ENCODE measurements at regions not wholly inside any gene's neighbourhood (a gene's known extent, or its start where the extent isn't known, plus 50 kb on each side); places are given as distances from the start of the nearest gene placed in this dataset.

DNA sequence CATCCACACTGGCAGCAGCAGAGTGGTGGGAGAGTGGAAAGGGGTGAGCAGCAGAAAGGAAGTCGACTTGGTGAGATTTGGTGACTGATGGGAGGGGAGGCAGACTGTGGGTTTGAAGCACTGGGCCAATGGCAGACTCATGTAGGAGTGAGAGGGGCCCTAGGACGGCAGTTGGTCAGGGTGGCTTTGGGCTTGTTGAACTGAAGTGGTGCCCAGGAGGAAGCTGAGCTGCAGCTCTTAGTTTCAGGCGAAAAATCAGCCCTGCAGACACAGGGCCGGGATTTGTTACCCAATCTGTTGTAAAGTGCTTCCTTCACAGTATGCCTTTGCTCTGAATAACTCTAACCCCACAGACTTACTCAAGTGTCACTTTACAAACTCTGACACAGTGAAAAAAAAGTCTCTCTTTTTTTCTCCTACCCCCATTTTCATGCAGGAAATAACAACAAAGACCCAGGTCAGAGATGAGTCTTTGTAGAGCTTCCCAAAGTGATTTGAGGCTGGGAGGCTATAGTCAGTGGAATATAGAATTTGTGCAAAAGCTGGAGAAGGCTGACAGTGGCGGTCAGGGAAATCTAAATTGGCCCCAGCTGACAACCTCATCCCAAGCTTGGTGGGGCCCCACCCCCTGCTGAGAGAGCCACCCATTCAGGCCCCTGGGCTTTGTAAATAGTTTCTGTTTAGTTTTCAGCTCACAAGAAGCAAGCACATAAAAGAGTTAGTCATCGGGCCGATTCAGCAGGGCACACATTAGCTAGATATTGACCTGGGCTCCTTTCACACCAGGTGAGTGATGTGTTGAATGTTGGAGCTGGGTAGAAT is 226.9 kb downstream of the VAPA start (continued):
- TF ChIP-seq, protein P1, sequence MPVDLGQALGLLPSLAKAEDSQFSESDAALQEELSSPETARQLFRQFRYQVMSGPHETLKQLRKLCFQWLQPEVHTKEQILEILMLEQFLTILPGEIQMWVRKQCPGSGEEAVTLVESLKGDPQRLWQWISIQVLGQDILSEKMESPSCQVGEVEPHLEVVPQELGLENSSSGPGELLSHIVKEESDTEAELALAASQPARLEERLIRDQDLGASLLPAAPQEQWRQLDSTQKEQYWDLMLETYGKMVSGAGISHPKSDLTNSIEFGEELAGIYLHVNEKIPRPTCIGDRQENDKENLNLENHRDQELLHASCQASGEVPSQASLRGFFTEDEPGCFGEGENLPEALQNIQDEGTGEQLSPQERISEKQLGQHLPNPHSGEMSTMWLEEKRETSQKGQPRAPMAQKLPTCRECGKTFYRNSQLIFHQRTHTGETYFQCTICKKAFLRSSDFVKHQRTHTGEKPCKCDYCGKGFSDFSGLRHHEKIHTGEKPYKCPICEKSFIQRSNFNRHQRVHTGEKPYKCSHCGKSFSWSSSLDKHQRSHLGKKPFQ (tag by site-specific recombination; IDR thresholded peaks at IDR 0.05) = no peak
- TF ChIP-seq, protein P2, sequence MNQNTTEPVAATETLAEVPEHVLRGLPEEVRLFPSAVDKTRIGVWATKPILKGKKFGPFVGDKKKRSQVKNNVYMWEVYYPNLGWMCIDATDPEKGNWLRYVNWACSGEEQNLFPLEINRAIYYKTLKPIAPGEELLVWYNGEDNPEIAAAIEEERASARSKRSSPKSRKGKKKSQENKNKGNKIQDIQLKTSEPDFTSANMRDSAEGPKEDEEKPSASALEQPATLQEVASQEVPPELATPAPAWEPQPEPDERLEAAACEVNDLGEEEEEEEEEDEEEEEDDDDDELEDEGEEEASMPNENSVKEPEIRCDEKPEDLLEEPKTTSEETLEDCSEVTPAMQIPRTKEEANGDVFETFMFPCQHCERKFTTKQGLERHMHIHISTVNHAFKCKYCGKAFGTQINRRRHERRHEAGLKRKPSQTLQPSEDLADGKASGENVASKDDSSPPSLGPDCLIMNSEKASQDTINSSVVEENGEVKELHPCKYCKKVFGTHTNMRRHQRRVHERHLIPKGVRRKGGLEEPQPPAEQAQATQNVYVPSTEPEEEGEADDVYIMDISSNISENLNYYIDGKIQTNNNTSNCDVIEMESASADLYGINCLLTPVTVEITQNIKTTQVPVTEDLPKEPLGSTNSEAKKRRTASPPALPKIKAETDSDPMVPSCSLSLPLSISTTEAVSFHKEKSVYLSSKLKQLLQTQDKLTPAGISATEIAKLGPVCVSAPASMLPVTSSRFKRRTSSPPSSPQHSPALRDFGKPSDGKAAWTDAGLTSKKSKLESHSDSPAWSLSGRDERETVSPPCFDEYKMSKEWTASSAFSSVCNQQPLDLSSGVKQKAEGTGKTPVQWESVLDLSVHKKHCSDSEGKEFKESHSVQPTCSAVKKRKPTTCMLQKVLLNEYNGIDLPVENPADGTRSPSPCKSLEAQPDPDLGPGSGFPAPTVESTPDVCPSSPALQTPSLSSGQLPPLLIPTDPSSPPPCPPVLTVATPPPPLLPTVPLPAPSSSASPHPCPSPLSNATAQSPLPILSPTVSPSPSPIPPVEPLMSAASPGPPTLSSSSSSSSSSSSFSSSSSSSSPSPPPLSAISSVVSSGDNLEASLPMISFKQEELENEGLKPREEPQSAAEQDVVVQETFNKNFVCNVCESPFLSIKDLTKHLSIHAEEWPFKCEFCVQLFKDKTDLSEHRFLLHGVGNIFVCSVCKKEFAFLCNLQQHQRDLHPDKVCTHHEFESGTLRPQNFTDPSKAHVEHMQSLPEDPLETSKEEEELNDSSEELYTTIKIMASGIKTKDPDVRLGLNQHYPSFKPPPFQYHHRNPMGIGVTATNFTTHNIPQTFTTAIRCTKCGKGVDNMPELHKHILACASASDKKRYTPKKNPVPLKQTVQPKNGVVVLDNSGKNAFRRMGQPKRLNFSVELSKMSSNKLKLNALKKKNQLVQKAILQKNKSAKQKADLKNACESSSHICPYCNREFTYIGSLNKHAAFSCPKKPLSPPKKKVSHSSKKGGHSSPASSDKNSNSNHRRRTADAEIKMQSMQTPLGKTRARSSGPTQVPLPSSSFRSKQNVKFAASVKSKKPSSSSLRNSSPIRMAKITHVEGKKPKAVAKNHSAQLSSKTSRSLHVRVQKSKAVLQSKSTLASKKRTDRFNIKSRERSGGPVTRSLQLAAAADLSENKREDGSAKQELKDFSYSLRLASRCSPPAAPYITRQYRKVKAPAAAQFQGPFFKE (tag by site-specific recombination; IDR thresholded peaks at IDR 0.05; ENCODE audit: borderline replicate concordance) = no peak
- TF ChIP-seq ZBTB48 (tag by site-specific recombination; IDR thresholded peaks at IDR 0.05) = no peak
- peak; percentile 90 for TF ChIP-seq GLIS1 (tag by site-specific recombination; IDR thresholded peaks at IDR 0.05)
- no peak for TF ChIP-seq ZNF792 (tag by site-specific recombination; IDR thresholded peaks at IDR 0.05)
- TF ChIP-seq, protein P3, sequence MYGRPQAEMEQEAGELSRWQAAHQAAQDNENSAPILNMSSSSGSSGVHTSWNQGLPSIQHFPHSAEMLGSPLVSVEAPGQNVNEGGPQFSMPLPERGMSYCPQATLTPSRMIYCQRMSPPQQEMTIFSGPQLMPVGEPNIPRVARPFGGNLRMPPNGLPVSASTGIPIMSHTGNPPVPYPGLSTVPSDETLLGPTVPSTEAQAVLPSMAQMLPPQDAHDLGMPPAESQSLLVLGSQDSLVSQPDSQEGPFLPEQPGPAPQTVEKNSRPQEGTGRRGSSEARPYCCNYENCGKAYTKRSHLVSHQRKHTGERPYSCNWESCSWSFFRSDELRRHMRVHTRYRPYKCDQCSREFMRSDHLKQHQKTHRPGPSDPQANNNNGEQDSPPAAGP (tag by site-specific recombination; IDR thresholded peaks at IDR 0.05) = no peak
- TF ChIP-seq ZNF776 (tag by site-specific recombination; IDR thresholded peaks at IDR 0.05; ENCODE audit: borderline replicate concordance) = no peak
- no peak for TF ChIP-seq ZNF133 (tag by site-specific recombination; IDR thresholded peaks at IDR 0.05)
- no peak for TF ChIP-seq ZNF404 (tag by site-specific recombination; IDR thresholded peaks at IDR 0.05)
- TF ChIP-seq, protein P4, sequence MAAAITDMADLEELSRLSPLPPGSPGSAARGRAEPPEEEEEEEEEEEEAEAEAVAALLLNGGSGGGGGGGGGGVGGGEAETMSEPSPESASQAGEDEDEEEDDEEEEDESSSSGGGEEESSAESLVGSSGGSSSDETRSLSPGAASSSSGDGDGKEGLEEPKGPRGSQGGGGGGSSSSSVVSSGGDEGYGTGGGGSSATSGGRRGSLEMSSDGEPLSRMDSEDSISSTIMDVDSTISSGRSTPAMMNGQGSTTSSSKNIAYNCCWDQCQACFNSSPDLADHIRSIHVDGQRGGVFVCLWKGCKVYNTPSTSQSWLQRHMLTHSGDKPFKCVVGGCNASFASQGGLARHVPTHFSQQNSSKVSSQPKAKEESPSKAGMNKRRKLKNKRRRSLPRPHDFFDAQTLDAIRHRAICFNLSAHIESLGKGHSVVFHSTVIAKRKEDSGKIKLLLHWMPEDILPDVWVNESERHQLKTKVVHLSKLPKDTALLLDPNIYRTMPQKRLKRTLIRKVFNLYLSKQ (tag by site-specific recombination; IDR thresholded peaks at IDR 0.05; ENCODE audit: borderline replicate concordance) = no peak

DNA sequence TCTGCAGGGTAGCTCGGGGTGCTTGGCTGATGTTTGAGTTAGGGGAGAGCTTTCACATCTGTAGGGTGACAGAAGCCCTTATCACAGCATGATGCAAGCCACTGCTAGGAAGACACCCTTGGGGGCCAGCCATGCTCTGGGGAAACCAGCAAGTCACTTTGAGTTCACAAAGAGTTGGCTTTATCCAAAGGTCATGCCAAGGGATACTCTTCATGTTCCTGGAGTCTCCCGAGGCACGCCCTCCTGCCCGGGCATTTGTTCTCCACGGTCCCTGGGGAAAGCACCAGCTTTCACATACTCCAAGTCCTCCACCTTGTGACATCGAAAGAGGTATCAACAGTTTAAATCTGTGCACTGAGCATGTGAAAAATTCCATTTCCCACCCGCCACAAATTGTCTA is 227.7 kb downstream of the VAPA start:
- Histone ChIP-seq H3K9me3 (ENCODE audit: control insufficient read depth, insufficient read depth, low read depth, low read length) (no peaks in the 10 kb centered on the region), H3K4me3 (ENCODE audit: low read depth, low read length) (no peak overlapping the region), H3K36me3 (ENCODE audit: control insufficient read depth in 2 of 2, insufficient read depth in 1 of 2, low read length in 2 of 2) (no peaks in the 10 kb centered on the region), H3K4me1 (ENCODE audit: control insufficient read depth, insufficient read depth, low read length) (peaks cover 9% of the 10 kb centered on the region), H3K27ac (ENCODE audit: extremely low read depth, low read depth, low read length) (no peak overlapping the region)
- ChIA-PET POLR2A (interaction anchor here (1.4 to 2.4 kb wide), 2 partner anchors 9 to 19 kb away, joined by 5 read pairs; no protein-coding TSS in a partner anchor), CTCF (interaction anchor here (0.6 to 0.9 kb wide), 2 partner anchors 49 to 1187 kb away, joined by 3 to 6 read pairs; no protein-coding TSS in a partner anchor)
- TF ChIP-seq ZNF292 (tag by site-specific recombination; IDR thresholded peaks at IDR 0.05; ENCODE audit: borderline replicate concordance, low read depth) (no peak), ZIC2 (tag by site-specific recombination; IDR thresholded peaks at IDR 0.05) (peak; percentile 25; the same call in 1 of the 2 replicates), OSR2 (tag by site-specific recombination; IDR thresholded peaks at IDR 0.05) (no peak), ZBTB48 (tag by site-specific recombination; IDR thresholded peaks at IDR 0.05) (peak; percentile 54; the same call in 1 of the 2 replicates), ZNF791 (tag by site-specific recombination; IDR thresholded peaks at IDR 0.05) (no peak), ZNF416 (tag by site-specific recombination; IDR thresholded peaks at IDR 0.05) (no peak)
